Stimulated activated naive CD4-positive, alpha-beta T cell treated with Interleukin-2 at 50 U/mL for 16 hours (primary cell): ENCODE measurements at regions not wholly inside any gene's neighbourhood (a gene's known extent, or its start where the extent isn't known, plus 50 kb on each side); places are given as distances from the start of the nearest gene placed in this dataset.

Experiments
- DNase-seq: peaks from one replicate; lab custom pipeline; 2025; lab: John Stamatoyannopoulos, UW

DNA sequence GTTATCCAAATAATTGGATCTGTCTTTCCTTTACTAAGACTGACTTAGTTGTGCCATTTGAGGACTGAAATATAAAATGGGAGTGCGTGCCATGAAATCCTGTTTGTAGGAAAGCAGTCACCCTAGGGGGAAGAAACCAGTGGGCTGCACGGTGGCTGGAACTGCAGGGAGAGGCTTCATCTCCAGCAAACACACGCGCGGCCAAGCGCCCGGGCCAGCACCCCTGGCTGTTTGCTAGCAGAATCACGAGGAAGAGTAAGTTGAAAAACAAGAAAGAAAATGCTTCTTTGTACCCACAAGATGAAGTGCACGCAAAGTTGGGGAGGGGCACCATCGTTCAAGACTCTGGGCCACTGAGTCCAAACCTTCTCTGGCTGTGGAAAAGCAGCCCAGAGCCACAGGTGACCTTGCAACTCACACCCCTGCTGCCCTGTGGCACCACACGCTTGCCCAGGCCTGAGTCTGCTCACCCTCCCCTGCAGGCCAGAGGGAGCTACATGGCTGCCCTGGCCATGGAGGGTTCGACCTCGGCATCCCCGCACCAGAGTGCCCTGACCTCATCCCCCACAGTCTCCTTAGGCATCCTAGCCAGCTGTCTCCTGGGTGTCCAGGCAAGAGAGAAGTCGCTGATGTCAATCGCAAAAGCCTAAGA, 55.2 kb downstream of the IRX2 start:
- no peak for DNase-seq

DNA sequence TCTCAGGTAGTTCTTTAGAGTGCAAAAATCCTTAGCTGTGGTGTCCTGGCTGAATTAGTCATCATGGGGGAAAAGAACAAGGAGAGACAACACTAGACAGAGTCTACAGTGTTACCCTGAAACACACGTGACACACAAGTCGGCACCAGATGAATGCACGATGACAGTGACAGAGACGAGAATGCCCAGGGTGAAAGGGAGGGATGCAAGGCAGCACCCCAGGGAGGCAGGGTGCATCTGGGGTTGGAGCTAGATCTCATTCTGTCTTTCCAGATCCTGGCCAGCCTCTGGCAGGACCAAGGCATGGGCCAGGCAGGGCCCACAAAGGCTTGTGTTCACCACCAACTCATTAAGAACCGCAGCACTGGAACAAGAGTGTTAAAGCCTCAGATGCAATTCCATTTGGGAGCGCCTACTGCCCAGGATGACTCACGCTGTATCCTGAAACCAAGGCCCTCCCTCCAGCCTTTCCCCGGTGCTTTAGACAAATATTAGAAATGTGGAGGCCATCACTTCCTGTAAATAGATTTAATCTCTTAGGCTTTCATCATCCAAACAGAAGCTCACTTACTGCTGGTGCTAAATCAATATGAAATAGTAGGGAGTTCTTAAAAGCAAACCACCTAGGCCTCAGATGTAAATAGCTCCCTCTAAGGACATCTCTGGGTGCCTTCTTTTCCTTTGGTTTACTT, 56.1 kb downstream of the IRX2 start:
- DNase-seq = no peak

DNA sequence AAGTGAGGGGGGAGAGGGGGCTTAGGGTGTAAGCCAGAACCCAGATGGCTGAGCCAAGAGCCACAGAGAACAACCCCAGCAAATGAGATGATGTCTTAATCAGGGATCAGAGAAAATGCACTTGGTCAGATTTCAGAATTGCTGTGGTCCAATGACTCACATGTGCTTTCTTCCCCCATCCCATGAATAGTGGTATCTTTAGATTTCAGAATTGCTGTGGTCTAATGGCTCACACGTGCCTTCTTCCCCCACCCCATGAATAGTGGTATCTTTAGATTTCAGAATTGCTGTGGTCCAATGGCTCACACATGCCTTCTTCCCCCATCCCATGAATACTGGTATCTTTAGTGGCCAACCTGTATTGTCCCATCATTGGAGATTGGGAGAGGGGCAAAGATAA, 59.9 kb downstream of the IRX2 start:
- DNase-seq = no peak

DNA sequence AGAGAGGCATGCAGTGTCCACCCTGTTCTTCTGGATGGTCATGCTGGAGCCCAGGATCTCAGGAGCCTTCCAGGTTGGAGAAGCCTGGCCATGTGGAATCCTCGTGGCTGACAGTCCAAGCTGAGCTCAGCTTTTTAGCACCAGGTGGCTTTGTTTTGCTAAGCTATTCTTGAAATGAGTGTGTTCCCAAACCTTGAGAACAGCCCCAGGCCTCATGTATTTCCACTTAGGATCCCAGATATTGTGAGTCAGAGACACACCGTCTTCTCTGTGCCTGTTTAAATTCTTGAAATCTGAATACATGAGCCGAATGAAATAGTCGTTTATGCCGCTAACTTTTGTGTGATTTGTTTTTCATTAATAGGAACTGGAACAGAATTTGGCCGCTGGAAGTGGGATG, 61.2 kb downstream of the IRX2 start:
- DNase-seq = no peak

DNA sequence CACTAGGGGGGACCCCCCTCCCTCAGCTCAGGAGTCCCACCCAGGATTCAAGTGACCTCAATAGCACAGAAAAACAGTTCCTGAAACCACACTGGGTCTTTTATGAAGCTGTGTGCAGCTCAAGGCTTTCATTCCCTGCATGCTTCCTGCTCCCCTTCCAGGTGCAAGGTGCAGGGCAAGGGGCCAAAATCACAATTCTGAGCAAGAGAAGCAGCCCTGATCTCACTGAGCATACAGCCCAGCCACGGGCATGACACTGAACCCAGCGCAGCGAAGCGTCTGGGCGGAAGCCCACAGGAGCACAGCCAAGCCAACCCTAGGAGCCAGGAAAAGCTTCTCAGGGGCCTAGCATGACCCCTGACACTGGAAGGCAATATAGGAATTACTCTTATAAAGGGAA, 62.9 kb downstream of the IRX2 start:
- no peak for DNase-seq

DNA sequence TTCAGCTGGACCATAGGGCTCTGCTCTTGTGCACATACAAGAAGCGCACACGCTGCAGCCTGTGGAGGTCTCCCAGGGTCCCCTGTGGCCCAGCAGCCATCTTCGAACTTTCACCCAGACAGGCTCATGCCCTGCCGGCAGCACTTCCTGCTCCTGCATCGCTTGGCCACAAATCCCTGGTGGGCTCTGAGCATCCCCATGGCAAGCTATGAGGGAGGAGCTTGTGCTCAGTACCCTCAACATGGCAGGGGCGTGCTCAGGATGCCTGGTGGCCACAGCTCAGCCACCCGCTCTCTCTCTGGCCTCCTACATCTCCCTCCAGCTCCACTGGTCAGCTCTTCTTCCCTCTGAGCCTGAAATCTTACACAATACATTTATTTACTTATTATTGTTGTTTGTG, 63.7 kb downstream of the IRX2 start:
- DNase-seq = no peak

DNA sequence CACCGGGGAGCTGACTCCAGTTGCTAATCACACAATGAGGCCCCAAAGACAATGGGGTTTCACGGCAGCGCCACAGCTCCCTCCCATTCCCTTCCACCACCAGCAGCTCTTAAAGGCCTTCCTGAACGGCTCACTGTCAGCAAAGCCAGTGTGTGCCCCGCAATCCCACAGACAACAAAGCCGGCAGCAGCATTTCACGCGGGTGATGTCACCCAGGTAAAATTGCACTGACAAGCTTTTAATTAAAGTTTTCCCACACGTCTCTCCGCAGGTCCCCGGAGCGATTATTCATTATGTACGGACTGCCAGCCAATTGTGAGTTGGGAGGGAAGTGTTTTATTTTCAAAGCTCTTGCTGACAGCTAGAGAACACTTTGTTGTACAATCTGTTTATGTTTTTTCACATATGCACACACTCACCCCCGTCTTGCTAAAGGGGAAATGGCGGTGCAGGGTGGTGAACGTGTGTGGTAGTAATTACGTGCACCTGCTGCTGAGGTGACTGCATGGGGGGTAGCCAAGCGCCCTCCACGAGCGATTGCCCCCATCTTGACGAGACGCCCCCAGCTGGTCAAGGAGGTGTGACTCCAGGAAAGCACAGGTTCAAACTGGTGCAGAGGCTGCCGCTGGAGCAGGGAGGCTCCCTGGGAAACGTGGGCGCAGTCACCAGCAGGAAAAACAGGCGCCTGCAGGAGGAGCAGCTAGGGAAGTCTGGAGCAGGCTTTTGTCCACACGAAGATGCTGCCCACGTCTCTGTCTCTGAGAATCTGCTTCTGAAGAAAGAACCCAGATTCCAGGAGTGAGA, 65.0 kb downstream of the IRX2 start:
- no peak for DNase-seq

DNA sequence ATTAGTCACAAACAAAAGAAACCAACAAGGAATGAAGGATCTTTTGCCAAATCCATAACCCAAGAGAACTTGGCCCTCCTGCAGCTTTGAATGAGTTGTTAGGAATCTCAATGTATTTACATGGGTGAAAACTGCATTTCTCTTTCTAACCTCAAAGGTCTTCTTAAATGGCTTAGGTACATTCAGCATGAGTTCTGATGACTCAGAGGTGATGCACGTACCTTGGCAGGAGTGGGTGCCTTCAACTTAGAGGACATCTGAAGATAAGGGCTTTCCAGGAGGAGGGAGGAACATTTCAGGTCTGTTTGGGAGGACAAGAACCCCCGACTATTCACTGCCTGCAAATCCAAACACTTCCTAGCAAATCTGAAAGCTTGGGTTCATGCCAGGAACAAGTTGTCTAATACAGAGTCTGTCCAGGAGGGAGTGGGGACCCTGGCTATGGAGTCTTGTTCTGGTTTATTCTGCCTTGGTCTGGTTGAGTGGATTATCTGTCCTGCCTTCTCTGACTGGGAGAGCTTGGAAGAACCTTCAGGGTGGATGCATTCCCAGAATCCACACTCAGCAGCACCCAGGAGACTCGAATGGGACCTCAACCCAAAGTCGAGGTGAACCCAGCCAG, 65.7 kb downstream of the IRX2 start:
- no peak for DNase-seq

DNA sequence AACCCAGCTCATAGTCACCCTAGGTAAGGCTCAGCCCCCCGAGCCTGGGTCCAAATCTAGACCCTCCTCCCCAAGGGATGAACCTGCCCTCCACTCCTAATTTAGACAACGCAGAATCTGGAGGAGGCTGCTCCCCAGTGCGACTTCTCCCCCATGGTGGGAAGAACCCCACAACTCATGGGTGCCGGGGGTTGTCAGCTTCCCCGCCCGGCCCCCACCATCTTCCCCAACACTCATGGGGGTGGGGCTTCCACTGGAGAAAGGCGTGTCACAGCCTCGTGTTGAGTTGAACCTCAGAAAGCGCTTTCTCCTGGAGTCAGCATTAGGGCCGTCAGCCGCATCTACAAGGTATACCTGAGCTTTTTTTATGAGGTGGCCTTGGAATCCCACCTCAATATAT, 66.9 kb downstream of the IRX2 start:
- DNase-seq = no peak

DNA sequence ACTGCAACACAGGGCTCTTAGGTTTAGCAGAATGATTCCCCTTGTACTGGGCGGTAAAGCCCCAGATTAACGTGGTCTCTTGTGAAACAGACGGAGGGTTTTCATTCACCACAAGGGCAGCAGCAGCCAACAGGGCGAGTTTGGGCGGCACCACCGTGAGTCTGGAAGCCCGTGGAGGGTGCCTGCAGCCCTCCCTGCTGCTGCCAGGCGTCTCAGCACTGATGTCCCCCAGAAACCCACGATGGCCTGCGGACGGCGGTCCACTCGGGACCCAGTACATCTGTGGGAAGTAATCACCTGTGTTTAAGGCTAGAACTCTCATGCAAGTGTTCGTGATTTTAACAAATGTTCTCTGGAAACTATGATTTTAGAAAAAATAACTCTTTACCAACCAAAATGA, 67.8 kb downstream of the IRX2 start:
- no peak for DNase-seq

DNA sequence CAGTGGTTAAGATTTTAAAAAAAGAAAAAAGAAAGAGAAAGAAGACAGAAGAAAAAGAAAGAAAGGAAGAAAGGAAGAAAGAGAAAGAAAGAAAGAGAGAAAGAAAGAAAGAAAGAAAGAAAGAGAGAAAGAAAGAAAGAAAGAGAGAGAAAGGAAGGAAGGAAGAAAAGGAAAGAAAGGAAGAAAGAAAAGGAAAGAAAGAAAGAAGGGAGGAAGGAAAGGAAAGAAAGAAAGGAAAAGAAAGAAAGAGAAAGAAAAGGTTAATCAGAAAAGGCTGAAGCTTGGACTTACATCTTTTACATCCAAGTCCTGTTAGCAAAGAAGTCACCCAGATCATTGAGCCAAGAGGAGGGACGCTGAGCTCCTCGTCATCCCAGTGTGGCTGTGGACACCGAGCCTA, 70.0 kb downstream of the IRX2 start:
- no peak for DNase-seq

DNA sequence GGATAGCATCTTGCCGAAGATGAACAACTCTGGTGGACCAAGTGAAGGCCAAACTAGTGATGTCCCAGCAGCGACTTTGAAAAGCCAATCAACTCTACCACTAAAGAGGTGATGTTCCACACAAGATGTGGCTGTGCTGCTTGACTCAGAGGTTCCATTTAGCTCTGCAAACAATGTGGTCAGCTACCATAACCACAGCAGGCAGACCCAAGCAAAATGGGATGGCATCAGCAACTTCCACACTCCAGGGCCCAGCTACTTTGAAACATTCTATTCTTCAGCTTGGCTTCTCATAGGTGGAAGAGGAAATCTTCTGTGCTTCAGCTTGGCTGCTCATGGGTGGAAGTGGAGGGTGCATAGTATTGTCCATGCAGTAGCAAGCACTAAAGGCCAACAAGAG, 70.5 kb downstream of the IRX2 start:
- no peak for DNase-seq

DNA sequence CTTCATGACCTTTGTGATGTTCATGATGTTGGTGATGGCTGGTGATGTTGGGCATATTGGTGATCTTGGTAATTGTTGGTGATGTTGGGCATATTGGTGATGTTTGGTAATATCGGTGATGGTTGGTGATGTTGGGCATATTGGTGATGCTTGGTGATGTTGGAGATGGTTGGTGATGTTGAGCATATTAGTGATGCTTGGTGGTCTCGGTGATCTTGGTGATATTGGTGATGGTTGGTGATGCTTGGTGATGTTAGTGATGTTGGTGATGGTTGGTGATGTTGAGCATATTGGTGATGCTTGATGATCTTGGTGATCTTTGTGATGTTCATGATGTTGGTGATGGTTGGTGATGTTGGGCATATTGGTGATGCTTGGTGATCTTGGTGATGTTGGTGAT, 73.8 kb downstream of the IRX2 start:
- DNase-seq = no peak

DNA sequence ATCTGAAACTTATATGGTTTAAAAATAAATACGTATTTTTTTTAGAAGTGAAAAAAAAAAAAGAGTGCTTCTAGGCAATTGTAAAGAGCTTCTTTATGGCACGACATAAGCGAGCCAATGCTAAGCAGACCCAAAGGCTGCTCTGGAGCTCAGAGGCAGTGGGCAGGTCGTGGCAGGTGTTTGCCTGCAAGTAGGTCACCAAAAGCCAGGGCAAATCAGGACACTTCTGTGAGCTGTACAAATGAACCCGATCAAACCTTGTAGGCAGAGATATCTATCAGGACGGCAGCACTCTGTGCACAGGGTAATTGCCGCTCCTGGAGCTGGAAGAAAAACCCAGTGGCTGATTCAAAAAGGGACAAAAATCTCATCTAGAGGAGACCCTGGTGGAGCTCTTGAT, 75.9 kb downstream of the IRX2 start:
- no peak for DNase-seq

DNA sequence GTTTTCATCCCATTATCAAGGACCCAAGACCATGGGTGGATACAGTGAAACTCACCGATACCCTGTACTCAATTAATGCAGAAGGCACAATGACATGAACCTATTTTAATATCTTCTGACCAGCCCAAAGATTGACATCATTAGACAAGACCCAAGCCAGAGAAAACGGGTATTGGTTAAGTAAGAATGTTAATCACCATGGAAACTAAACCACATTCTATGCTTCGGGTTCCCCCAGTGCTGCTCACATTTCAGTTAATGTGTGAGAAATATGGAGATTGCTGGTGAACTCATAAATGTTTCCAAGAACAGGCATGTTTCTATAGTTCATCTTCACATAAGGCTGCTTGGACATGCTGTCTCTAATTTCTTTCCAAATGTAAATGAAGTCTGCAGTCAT, 77.0 kb downstream of the IRX2 start:
- DNase-seq = no peak

DNA sequence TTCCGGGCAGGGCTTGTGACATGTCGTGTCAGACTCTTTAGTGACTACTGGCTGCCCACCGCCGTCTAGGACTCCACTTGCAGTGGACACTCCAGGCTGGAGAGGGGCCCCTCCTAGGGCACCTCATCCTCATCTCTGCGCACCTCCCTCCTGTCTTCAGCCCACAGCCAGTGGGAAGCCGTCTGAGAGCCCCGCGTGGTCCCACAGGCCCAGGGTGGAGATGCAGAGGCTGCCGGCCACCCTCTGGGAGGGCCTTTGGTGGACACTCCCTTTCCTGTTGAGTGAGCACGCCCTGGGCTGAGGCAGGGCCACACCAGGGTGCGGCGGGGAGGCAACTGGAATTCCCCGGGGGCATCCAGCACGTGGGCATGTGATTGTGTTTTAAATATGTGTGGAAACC, 80.5 kb downstream of the IRX2 start:
- no peak for DNase-seq

DNA sequence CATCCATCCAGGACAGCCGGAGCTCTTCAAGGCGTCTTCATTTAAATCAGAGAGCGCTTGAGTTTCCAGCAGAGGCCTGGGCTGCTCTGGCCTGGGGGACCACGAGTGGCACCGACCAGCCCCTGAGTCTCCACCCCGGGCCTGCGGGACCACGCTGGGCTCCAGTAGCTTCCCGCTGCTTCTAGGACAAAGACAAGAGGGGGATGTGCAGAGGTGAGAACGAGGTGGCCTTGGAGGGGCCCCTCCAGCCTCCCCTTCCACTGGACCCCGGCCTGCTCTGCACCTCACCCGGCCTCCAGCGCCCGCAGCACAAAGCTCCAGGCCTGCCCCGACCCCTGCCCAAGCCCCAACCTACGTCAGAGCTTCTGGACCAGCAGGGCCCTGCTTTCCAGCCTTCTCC, 81.6 kb downstream of the IRX2 start:
- no peak for DNase-seq

DNA sequence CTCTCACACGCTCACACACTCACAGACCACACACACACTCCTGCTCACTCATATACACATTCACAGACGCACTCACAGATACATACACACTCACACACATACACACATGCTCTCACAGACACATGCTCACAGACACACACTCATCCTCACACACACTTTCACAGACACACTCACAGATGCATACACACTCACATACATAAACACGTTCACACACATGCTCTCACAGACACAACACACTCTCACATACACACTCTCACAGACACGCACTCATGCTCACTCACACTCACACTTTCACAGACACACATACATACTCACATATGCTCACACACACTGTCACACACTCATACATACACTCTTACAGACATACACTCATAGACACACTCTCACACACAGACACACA, 82.2 kb downstream of the IRX2 start:
- DNase-seq = no peak

DNA sequence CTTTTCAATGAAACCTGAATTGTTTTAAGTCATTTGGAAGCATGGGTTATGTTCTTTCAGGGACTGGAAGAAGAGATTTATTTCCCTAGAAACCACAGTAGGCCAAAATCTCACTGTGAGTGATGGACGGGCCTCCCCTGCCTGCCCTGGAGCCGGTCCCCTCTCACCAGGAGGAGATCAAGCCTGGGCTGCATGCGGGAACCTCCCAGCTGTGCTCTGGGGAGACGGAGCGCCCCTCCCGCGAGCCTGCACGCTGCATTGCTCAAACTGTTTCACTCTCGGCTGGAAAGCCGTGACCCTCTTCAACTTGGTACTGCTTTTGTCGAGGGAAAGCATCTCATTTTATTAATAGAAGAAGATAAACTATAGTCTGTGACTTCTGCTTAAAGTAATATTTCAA, 85.4 kb downstream of the IRX2 start:
- DNase-seq = no peak

DNA sequence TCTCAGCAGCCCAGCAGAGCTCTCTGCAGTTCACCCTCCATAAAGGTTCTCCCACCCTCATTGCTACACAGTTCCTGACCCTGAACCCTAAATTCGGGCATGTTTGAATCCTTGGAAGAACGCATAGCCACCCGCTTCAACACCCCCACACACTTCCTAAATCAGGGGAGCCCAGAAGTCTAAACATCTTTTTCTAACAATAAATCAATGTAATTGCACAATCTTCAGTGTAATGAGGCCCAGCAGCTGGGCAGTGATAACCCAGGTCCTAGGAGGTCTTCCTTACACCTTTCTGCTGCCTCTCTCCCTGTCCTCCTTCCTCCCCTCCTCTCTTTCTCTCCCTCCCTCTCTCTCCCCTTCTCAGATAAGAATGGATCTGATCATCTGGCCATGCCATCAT, 88.0 kb downstream of the IRX2 start:
- DNase-seq = no peak

DNA sequence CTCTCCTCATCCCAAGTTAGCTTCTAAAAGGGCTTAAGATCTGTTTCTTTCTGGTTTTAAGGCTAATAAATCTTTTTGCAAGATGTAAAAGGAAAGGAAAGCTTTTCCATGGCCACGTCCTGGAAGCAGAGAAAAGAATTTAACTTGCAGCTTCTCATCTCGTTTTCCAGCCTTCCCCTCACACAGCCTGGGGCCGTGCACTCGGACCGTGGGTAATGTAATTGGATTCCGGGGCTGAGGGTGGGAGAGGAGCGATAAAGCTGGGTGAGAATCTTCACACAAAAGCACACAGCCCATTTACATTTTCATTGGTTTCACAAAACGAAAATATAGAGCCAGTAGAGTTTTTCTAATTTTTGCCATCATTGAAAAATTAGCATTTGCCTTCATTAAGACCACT, 91.2 kb downstream of the IRX2 start:
- no peak for DNase-seq

DNA sequence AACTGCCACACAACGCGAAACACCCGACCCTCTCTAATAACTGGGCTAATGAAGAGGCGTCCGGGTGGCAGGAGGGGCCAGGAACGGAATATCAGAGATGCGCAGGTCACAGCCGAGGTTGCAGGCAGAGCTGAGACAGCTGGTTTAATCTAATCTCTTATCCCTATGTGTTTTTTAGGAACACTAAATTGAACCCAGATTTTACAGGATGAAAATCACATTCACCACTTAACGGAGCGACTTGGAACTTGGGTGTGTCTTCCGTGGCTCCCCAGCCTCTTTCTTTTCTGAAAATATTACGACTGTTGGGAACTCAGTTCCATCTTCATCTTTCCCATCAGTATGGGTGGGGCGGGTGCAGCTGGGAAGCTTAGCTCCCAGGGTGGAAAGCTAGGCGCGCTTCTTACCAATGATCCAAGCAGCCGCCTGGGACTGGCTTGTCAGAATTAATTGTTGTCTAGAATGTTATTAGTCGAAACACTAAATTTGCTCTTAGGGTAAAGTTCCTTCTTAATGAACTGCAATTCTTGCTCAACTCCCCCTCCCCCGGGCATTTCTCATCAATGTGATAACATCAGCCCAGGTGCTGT, 92.5 kb downstream of the IRX2 start:
- DNase-seq = no peak

DNA sequence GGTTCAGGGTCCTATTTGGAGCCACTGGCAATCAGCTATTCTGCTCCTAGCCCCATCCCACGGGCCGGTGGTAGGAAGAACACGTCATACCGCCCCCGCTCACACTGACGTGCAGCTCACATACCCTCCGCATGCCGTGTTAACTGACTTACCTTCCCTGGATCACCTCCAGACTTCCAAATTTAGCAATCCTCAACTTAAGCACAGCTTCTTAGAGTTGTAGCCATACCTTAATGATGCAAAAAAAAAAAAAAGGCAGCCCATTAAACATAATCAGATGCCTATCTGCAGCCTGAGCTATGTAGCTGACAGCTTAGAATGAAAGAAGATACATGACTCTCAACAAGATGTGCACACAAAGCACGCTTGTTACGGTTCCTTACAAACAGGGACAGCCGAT, 93.0 kb downstream of the IRX2 start:
- DNase-seq = no peak
